Breast epithelium (tissue), 4 donors: ENCODE measurements at regions not wholly inside any gene's neighbourhood (a gene's known extent, or its start where the extent isn't known, plus 50 kb on each side); places are given as distances from the start of the nearest gene placed in this dataset.

Experiments
- DNase-seq, 2 donors: peaks; one replicate each; pipeline ENCODE4 v3.0.0-alpha.2; 2019; ENCODE audit warnings: low spot score in 2 of 2
- H3K27ac ChIP-seq, 2 donors: fragments of 200-600 bp; sonication (generic) in 1 of 2; one replicate each; pipeline ENCODE4 v1.5.1; 2016 to 2019; ENCODE audit warnings: mild to moderate bottlenecking in 1 of 2
- H3K27me3 ChIP-seq, 2 donors: fragments of 200-600 bp; sonication (generic) in 1 of 2; one replicate each; pipeline versions ENCODE4 v1.5.1 to v1.6.0; 2017 to 2019; ENCODE audit warnings: control low read depth in 1 of 2, mild to moderate bottlenecking in 1 of 2
- H3K36me3 ChIP-seq: fragments of 200-600 bp; one replicate; pipeline ENCODE4 v1.5.1; 2019
- H3K4me1 ChIP-seq, 2 donors: fragments of 200-600 bp; sonication (generic); one replicate each; pipeline ENCODE4 v1.5.1; 2016 to 2019; ENCODE audit warnings: control low read depth in 1 of 2
- H3K4me3 ChIP-seq, 3 donors: fragments of 200-600 bp; sonication (generic); 1 replicate in 2 of 3; 2 replicates in 1 of 3; pipeline ENCODE4 v1.5.1; 2016 to 2019; ENCODE audit warnings: mild to moderate bottlenecking in 3 of 3, moderate library complexity in 2 of 3
- H3K9me3 ChIP-seq, 2 donors: fragments of 200-600 bp; sonication (generic) in 1 of 2; one replicate each; pipeline ENCODE4 v1.5.1; 2016 to 2019; ENCODE audit warnings: control low read depth in 1 of 2
- CTCF ChIP-seq, 3 donors: fragments of 450-650 bp; IDR thresholded peaks; one replicate each; pipeline ENCODE4 v1.5.1; 2016 to 2017; ENCODE audit warnings: antibody characterized with exemption in 3 of 3, mild to moderate bottlenecking in 3 of 3, moderate library complexity in 3 of 3
- POLR2A ChIP-seq: fragments of 450-650 bp; IDR thresholded peaks from one replicate; pipeline ENCODE4 v1.6.1; 2016; ENCODE audit warnings: antibody characterized with exemption, mild to moderate bottlenecking, moderate library complexity
- POLR2AphosphoS5 ChIP-seq, 3 donors: sonication (generic); formaldehyde crosslinking; IDR thresholded peaks; one replicate each; pipeline ENCODE4 v1.6.1; 2017; ENCODE audit warnings: antibody characterized with exemption in 3 of 3
- intact Hi-C: fragments of 100-400 bp; cut with DNase I; formaldehyde crosslinking; loops from one replicate; pipeline ENCODE4 v1.15.1; 2023; ENCODE audit warnings: low total_unique reads

- no peaks in the 10 kb centered on the region for H3K36me3 ChIP-seq
- H3K4me1 ChIP-seq: no peaks in the 10 kb centered on the region
- no peak overlapping the region for H3K4me3 ChIP-seq
- intact Hi-C loops: no loop called here
- DNase-seq: no peak
- TF ChIP-seq CTCF (IDR thresholded peaks at IDR 0.05): no peak
- peaks cover 0 to 4% of the 10 kb centered on the region in 2 donors for H3K9me3 ChIP-seq
- no peaks in the 10 kb centered on the region for H3K27me3 ChIP-seq
- no peak overlapping the region for H3K27ac ChIP-seq
Observed at GRCh38 chr18:30512872-30513271, 529.7 kb downstream of the DSC3 start.

GRCh38 chr18:30510882-30511281 is 531.7 kb downstream of the DSC3 start:
- H3K27me3 ChIP-seq: no peaks in the 10 kb centered on the region
- no peaks in the 10 kb centered on the region for H3K36me3 ChIP-seq
- TF ChIP-seq POLR2A (no peak), CTCF (IDR thresholded peaks at IDR 0.05) (no peak), POLR2AphosphoS5 (IDR thresholded peaks at IDR 0.05) (no peak)
- no peak for DNase-seq
- no peak overlapping the region for H3K27ac ChIP-seq
- H3K9me3 ChIP-seq: peaks cover 0 to 4% of the 10 kb centered on the region in 2 donors
- intact Hi-C loops: no loop called here
- no peaks in the 10 kb centered on the region for H3K4me1 ChIP-seq
- no peak overlapping the region for H3K4me3 ChIP-seq

- DNase-seq: no peak
- intact Hi-C loops: no loop called here
- TF ChIP-seq POLR2AphosphoS5 (IDR thresholded peaks at IDR 0.05) (no peak), CTCF (IDR thresholded peaks at IDR 0.05) (no peak), POLR2A (no peak)
- Histone ChIP-seq H3K27ac (no peak overlapping the region), H3K4me1 (no peaks in the 10 kb centered on the region), H3K27me3 (no peaks in the 10 kb centered on the region), H3K4me3 (no peak overlapping the region), H3K36me3 (no peaks in the 10 kb centered on the region), H3K9me3 (no peaks in the 10 kb centered on the region)
Observed at GRCh38 chr18:30501594-30501993, 540.9 kb downstream of the DSC3 start.

- H3K36me3 ChIP-seq: no peaks in the 10 kb centered on the region
- no peak overlapping the region for H3K27ac ChIP-seq
- DNase-seq: no peak
- no peaks in the 10 kb centered on the region for H3K4me1 ChIP-seq
- H3K9me3 ChIP-seq: no peaks in the 10 kb centered on the region
- no peak for TF ChIP-seq POLR2A
- TF ChIP-seq CTCF (IDR thresholded peaks at IDR 0.05): no peak
- TF ChIP-seq POLR2AphosphoS5 (IDR thresholded peaks at IDR 0.05): no peak
- intact Hi-C loops: no loop called here
- no peaks in the 10 kb centered on the region for H3K27me3 ChIP-seq
- no peak overlapping the region for H3K4me3 ChIP-seq
Observed at GRCh38 chr18:30500240-30500945, 542.1 kb downstream of the DSC3 start.

GRCh38 chr18:30499721-30500120 is 542.8 kb downstream of the DSC3 start:
- H3K9me3 ChIP-seq: no peaks in the 10 kb centered on the region
- no peaks in the 10 kb centered on the region for H3K36me3 ChIP-seq
- H3K4me1 ChIP-seq: no peaks in the 10 kb centered on the region
- DNase-seq: no peak
- intact Hi-C loops: no loop called here
- no peaks in the 10 kb centered on the region for H3K27me3 ChIP-seq
- no peak overlapping the region for H3K27ac ChIP-seq
- no peak overlapping the region for H3K4me3 ChIP-seq
- TF ChIP-seq POLR2A (no peak), POLR2AphosphoS5 (IDR thresholded peaks at IDR 0.05) (no peak), CTCF (IDR thresholded peaks at IDR 0.05) (no peak)
